Colonic mucosa (tissue), 4 donors: ENCODE measurements at regions not wholly inside any gene's neighbourhood (a gene's known extent, or its start where the extent isn't known, plus 50 kb on each side); places are given as distances from the start of the nearest gene placed in this dataset.

Source experiments
- DNase-seq: peaks from one replicate; pipeline ENCODE4 v3.0.0-alpha.2; 2020
- H3K27ac ChIP-seq: fragments of 200-600 bp; one replicate; pipeline ENCODE4 v1.8.0; 2021
- H3K27me3 ChIP-seq: fragments of 200-600 bp; one replicate; pipeline ENCODE4 v1.8.0; 2021
- H3K36me3 ChIP-seq: fragments of 200-600 bp; one replicate; pipeline ENCODE4 v1.8.0; 2021
- H3K4me1 ChIP-seq: fragments of 200-600 bp; one replicate; pipeline ENCODE4 v1.8.0; 2021; ENCODE audit warnings: mild to moderate bottlenecking
- H3K4me3 ChIP-seq: fragments of 200-600 bp; one replicate; pipeline ENCODE4 v1.8.0; 2021
- H3K9ac ChIP-seq, 2 donors: one replicate each; pipeline ENCODE4 v1.7.0; 2013; ENCODE audit warnings: control low read depth in 2 of 2, low read depth in 2 of 2, low read length in 2 of 2
- H3K9me3 ChIP-seq: fragments of 200-600 bp; one replicate; pipeline ENCODE4 v1.8.0; 2021
- intact Hi-C: fragments of 100-400 bp; cut with DNase I; formaldehyde crosslinking; loops from one replicate; pipeline ENCODE4 v1.14.1; 2022
- TF ChIP-seq, protein P1 (sequence below): fragments of 200-600 bp; IDR thresholded peaks from one replicate; pipeline ENCODE4 v1.8.0; 2022; ENCODE audit warnings: antibody characterized with exemption, mild to moderate bottlenecking
- donor health status: healthy.
- donor health status: DM: no; HTN: no; CAD: no.
- donor health status: DM: no; HTN: no; CAD: no.

DNA sequence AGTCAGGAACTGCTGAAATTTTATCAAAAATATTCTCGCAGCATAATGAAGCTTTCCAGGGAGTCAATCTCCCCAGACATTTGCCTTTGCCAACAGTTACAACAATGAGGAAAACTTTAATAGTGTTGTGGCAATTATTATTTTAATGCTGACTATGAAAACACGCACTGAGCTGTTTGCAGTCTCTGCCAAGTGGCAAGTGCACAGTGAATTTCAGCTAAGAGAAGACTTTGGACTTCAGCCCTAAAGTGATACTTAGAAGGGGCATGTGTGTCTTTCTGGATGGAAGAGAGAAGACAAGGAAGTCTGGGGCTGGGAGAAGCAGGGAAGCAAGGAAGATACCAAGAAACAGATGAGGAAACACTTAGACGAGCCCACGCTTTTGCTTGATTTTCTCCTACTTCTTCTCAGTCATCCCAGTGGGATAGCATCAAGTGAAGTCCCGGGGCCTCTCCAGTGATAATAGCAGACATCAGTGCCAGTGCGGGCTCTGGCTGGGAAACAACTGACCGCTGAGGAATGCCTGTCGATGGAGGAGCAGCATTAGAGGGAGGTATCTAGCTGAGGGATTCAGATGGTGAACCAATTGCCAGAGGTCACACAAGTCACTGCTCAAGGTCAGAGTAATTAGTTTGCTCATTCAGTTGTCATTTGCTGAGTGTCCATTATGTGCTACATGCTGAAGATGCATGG is 196.3 kb downstream of the TTLL7 start:
- no peak overlapping the region for H3K9ac ChIP-seq
- intact Hi-C loops: no loop called here
- no peaks in the 10 kb centered on the region for H3K4me1 ChIP-seq
- H3K36me3 ChIP-seq: no peaks in the 10 kb centered on the region
- TF ChIP-seq, protein P1, sequence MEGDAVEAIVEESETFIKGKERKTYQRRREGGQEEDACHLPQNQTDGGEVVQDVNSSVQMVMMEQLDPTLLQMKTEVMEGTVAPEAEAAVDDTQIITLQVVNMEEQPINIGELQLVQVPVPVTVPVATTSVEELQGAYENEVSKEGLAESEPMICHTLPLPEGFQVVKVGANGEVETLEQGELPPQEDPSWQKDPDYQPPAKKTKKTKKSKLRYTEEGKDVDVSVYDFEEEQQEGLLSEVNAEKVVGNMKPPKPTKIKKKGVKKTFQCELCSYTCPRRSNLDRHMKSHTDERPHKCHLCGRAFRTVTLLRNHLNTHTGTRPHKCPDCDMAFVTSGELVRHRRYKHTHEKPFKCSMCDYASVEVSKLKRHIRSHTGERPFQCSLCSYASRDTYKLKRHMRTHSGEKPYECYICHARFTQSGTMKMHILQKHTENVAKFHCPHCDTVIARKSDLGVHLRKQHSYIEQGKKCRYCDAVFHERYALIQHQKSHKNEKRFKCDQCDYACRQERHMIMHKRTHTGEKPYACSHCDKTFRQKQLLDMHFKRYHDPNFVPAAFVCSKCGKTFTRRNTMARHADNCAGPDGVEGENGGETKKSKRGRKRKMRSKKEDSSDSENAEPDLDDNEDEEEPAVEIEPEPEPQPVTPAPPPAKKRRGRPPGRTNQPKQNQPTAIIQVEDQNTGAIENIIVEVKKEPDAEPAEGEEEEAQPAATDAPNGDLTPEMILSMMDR: no peak
- DNase-seq: no peak
- H3K9me3 ChIP-seq: no peaks in the 10 kb centered on the region
- no peak overlapping the region for H3K27ac ChIP-seq
- no peaks in the 10 kb centered on the region for H3K27me3 ChIP-seq
- H3K4me3 ChIP-seq: no peak overlapping the region

GRCh38 chr1:83802023-83802422 is 196.9 kb downstream of the TTLL7 start:
- no peak for DNase-seq
- Histone ChIP-seq H3K27me3 (no peaks in the 10 kb centered on the region), H3K27ac (no peak overlapping the region), H3K9me3 (no peaks in the 10 kb centered on the region), H3K4me1 (no peaks in the 10 kb centered on the region), H3K9ac (no peak overlapping the region), H3K4me3 (no peak overlapping the region), H3K36me3 (no peaks in the 10 kb centered on the region)
- TF ChIP-seq, protein P1: no peak
- intact Hi-C loops: no loop called here

- intact Hi-C loops: no loop called here
- TF ChIP-seq, protein P1: no peak
- Histone ChIP-seq H3K9me3 (no peaks in the 10 kb centered on the region), H3K36me3 (no peaks in the 10 kb centered on the region), H3K27me3 (no peaks in the 10 kb centered on the region), H3K27ac (no peak overlapping the region), H3K4me3 (no peak overlapping the region), H3K9ac (no peak overlapping the region), H3K4me1 (no peaks in the 10 kb centered on the region)
- no peak for DNase-seq
Observed at GRCh38 chr1:83800066-83800465, 198.9 kb downstream of the TTLL7 start.

GRCh38 chr1:83799594-83799993 is 199.3 kb downstream of the TTLL7 start:
- DNase-seq: no peak
- no peaks in the 10 kb centered on the region for H3K36me3 ChIP-seq
- intact Hi-C loops: no loop called here
- no peaks in the 10 kb centered on the region for H3K27me3 ChIP-seq
- TF ChIP-seq, protein P1: no peak
- H3K4me3 ChIP-seq: no peak overlapping the region
- H3K9ac ChIP-seq: no peak overlapping the region
- H3K4me1 ChIP-seq: no peaks in the 10 kb centered on the region
- H3K9me3 ChIP-seq: no peaks in the 10 kb centered on the region
- H3K27ac ChIP-seq: no peak overlapping the region

GRCh38 chr1:83798965-83799364 is 200.0 kb downstream of the TTLL7 start:
- no peak overlapping the region for H3K27ac ChIP-seq
- TF ChIP-seq, protein P1: no peak
- DNase-seq: no peak
- H3K9ac ChIP-seq: no peak overlapping the region
- no peaks in the 10 kb centered on the region for H3K4me1 ChIP-seq
- no peaks in the 10 kb centered on the region for H3K9me3 ChIP-seq
- intact Hi-C loops: no loop called here
- H3K36me3 ChIP-seq: no peaks in the 10 kb centered on the region
- H3K27me3 ChIP-seq: no peaks in the 10 kb centered on the region
- H3K4me3 ChIP-seq: no peak overlapping the region
